H54 (cell line): ENCODE measurements at regions not wholly inside any gene's neighbourhood (a gene's known extent, or its start where the extent isn't known, plus 50 kb on each side); places are given as distances from the start of the nearest gene placed in this dataset.

ENCODE experiments used
- DNase-seq: peaks from one replicate; pipeline ENCODE4 v3.0.0; 2011; ENCODE audit warnings: low spot score, mixed read lengths; ENCODE audit not compliant: insufficient read length
- FAIRE-seq: peaks from 3 replicates; lab custom pipeline; 2011; peaks lifted over from hg19 to GRCh38; lab: Jason Lieb, UNC
- POLR2A ChIP-seq: IDR thresholded peaks from 2 replicates; pipeline ENCODE4 v1.6.1; 2011; ENCODE audit warnings: low read depth, mild to moderate bottlenecking, low read length

- TF ChIP-seq POLR2A = no peak
- FAIRE-seq (no peak), DNase-seq (no peak)
Measured at GRCh38 chr5:93022796-93023447, 558.1 kb downstream of the NR2F1-AS1 start.

- TF ChIP-seq POLR2A = no peak
- DNase-seq (no peak), FAIRE-seq (no peak)
Measured at GRCh38 chr5:93022211-93022610, 558.8 kb downstream of the NR2F1-AS1 start.

GRCh38 chr5:93019896-93020295 lies 561.1 kb downstream of the NR2F1-AS1 start:
- FAIRE-seq = no peak
- no peak for TF ChIP-seq POLR2A
- no peak for DNase-seq

- DNase-seq = no peak
Measured at GRCh38 chr5:93018461-93018860, 562.6 kb downstream of the NR2F1-AS1 start.

GRCh38 chr5:93017849-93018248 lies 563.2 kb downstream of the NR2F1-AS1 start:
- peak; percentile 83 for FAIRE-seq

More at GRCh38 chr5:93018461-93018860, 562.6 kb downstream of the NR2F1-AS1 start:
- peak; percentile 64 for FAIRE-seq
- TF ChIP-seq POLR2A = no peak

GRCh38 chr5:93017376-93017775 lies 563.6 kb downstream of the NR2F1-AS1 start:
- no peak for FAIRE-seq
- no peak for DNase-seq
- no peak for TF ChIP-seq POLR2A

More at GRCh38 chr5:93017849-93018248, 563.2 kb downstream of the NR2F1-AS1 start:
- no peak for DNase-seq
- no peak for TF ChIP-seq POLR2A

- no peak for DNase-seq
- no peak for TF ChIP-seq POLR2A
- FAIRE-seq = no peak
Measured at GRCh38 chr5:93010616-93011015, 570.4 kb downstream of the NR2F1-AS1 start.

- no peak for DNase-seq
- no peak for FAIRE-seq
- TF ChIP-seq POLR2A = no peak
Measured at GRCh38 chr5:93010037-93010436, 571.0 kb downstream of the NR2F1-AS1 start.

- no peak for FAIRE-seq
- DNase-seq = no peak
- TF ChIP-seq POLR2A = no peak
Measured at GRCh38 chr5:93008502-93009207, 572.4 kb downstream of the NR2F1-AS1 start.

- FAIRE-seq (peak; percentile 6), DNase-seq (no peak)
- TF ChIP-seq POLR2A = no peak
Measured at GRCh38 chr5:93006915-93007314, 574.1 kb downstream of the NR2F1-AS1 start.

GRCh38 chr5:92998456-92998855 lies 582.6 kb downstream of the NR2F1-AS1 start:
- FAIRE-seq = peak; percentile 43
- no peak for TF ChIP-seq POLR2A
- DNase-seq = no peak

- DNase-seq = no peak
- no peak for FAIRE-seq
- no peak for TF ChIP-seq POLR2A
Measured at GRCh38 chr5:92994392-92994791, 586.6 kb downstream of the NR2F1-AS1 start.

GRCh38 chr5:92992073-92992472 lies 588.9 kb downstream of the NR2F1-AS1 start:
- no peak for TF ChIP-seq POLR2A

GRCh38 chr5:92991581-92992067 lies 589.4 kb downstream of the NR2F1-AS1 start:
- TF ChIP-seq POLR2A = no peak
- DNase-seq (no peak), FAIRE-seq (no peak)

More at GRCh38 chr5:92992073-92992472, 588.9 kb downstream of the NR2F1-AS1 start:
- FAIRE-seq (peak; percentile 55), DNase-seq (no peak)
